ENCODE measurements at regions not wholly inside any gene's neighbourhood (a gene's known extent, or its start where the extent isn't known, plus 50 kb on each side); places are given as distances from the start of the nearest gene placed in this dataset.

DNA sequence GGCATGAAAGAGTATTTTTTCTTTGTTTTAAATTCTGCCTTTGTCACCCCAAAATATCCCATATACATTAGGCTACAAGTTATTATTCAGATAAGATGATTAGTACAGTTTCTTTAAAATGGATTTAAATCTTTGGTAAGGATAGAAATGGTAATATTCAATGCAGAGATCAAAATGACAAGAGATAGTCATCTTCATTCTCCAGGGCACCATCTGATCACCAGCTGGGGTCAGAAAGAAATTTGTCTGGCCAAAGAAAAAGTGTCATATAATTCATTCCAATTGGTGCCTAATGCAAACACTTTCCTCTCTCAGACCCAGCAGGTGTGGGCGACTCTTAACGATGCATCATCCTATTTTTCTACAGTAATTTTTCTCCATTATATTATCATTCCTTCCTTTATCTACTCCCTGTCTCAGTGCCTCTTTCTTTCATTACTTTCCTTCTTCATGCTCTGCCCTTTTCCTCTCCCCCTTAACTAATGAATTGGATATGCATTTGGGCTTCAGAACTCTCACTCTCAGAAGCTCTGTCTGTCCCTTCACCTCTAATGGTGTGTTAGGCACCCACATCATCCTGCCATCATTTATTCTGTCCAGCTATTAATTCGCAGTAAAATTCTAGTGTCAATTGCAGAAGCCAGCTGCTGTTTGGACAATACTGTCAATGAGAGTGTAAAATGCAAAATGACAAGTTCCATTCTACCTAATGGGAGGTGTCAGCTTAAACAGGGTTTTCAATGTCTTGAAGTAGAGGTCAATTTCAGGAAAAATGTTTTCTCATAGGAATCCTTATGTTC, 570.5 kb downstream of the TDRD15 start:
- DNase-seq (ENCODE audit: low read depth), result no peak

GRCh38 chr2:21696900-21697299, 573.1 kb downstream of the TDRD15 start:
- DNase-seq (ENCODE audit: low read depth), result no peak

GRCh38 chr2:21700644-21701043, 576.9 kb downstream of the TDRD15 start:
- DNase-seq (ENCODE audit: low read depth), result no peak

DNA sequence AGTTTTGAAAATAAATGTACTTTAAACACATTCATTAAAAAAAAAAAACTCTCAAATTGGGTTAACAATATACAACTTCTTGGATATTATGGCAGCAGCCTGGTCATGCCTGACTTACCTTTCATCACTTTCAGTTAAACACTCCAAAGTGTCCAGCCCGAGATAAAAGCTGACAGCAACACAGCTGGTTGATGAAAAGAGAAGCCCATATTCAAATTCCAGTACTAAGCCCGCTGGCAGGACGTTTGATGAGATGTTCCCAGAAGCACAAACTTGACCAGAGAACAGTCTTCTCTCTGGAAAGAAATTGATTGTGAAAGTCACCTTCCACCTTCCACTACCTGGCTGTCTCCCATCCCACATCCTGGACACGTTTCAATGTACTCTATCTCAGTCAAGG, 586.3 kb downstream of the TDRD15 start:
- DNase-seq (ENCODE audit: low read depth), result no peak

- no peak for DNase-seq (ENCODE audit: low read depth)
These were observed 586.7 kb downstream of the TDRD15 start for GRCh38 chr2:21710496-21710895.

DNA sequence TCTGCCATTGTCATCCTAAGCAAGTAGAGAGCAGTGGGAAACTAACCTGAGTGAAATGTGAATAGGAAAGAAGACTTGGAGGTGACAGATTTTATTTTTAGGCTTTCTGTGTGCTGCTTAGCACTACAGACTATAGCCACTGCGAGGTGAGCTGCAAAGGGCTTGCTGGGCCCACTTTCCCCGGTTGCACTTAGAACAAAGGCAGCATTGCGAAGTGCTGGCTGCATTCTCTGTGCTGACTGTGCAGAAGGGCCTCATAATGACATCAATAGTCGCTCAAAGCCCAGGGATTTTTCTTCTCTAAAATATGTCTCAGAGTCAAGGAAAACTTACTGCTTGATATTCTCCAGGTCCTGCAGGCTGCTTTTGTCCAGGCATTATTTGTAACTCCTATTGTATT, 592.1 kb downstream of the TDRD15 start:
- DNase-seq (ENCODE audit: low read depth), result no peak

- DNase-seq (ENCODE audit: low read depth), result no peak
These were observed 603.3 kb downstream of the TDRD15 start for GRCh38 chr2:21727101-21727500.

- no peak for DNase-seq (ENCODE audit: low read depth)
These were observed 604.4 kb downstream of the TDRD15 start for GRCh38 chr2:21728133-21728532.

DNA sequence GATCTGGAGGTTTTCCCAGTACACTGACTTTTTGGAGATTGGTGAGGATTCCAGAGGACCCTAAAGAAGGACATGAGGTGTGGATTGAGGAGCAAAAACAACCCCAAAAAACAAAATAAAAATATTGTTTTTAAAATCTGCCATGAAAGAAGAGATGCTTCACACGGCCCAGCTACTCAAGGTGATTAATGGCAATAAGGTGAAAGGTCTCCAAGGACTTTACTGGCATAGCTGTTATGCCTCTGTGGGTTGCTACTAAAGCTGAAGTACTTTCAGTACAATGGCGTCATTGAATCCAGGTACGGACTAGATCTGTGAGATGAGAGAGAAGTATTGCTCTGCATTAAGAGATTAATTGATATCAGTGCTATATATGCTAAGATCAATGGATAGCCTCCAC, 606.4 kb downstream of the TDRD15 start:
- no peak for DNase-seq (ENCODE audit: low read depth)

- DNase-seq (ENCODE audit: low read depth), result no peak
These were observed 616.7 kb downstream of the TDRD15 start for GRCh38 chr2:21740484-21740883.

GRCh38 chr2:21746499-21746898, 622.7 kb downstream of the TDRD15 start:
- no peak for DNase-seq (ENCODE audit: low read depth)

- no peak for DNase-seq (ENCODE audit: low read depth)
These were observed 624.7 kb downstream of the TDRD15 start for GRCh38 chr2:21748501-21748900.

DNA sequence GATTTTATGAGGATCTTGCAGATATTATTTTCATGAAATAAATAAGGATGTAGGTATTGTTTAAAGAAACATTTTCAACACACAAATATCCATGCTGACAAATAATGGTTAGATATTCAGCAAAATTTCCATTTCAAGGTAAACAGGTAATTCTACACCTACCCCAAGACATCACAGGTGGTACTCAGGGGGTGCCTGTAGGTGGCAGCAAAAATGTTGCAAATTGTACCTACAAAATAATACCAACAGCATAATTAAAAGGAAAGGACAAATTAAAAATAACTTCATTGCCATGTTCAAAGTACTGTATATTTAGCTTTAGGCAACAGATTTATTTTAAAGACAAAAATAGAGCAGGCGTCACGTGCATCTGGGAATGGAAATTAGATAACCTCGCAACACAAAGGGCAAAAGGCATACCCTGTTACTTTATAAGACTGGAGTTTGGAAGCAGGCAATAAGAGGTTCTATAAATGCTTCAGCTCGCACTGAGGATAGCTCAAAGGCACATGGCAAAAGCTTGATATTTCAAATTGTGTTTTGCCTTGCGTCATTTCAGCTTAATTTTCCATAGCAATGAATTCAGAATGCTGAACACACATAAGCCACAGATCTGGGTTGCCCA, 630.5 kb downstream of the TDRD15 start:
- DNase-seq (ENCODE audit: low read depth), result no peak

- no peak for DNase-seq (ENCODE audit: low read depth)
These were observed 634.1 kb downstream of the TDRD15 start for GRCh38 chr2:21757805-21758430.

DNA sequence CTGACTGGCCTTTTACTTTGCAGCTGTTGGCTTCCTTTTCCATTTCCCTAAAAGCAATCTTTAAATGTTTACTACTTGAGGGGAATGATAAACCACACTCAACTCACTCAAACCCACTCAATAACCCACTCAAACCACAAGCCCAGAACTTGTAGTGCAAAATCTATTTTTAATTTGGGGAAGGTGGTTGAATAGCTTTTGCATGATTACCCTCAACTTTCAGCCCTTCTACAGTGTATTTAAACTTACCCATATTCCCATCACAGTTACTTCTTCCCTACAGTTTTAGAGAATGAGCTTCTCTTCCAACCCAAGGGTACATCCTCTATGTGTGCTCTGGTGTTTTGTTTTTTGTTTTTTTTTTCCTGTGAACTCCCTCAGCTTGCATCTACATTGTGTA, 636.1 kb downstream of the TDRD15 start:
- no peak for DNase-seq (ENCODE audit: low read depth)

- no peak for DNase-seq (ENCODE audit: low read depth)
These were observed 637.6 kb downstream of the TDRD15 start for GRCh38 chr2:21761361-21761760.

DNA sequence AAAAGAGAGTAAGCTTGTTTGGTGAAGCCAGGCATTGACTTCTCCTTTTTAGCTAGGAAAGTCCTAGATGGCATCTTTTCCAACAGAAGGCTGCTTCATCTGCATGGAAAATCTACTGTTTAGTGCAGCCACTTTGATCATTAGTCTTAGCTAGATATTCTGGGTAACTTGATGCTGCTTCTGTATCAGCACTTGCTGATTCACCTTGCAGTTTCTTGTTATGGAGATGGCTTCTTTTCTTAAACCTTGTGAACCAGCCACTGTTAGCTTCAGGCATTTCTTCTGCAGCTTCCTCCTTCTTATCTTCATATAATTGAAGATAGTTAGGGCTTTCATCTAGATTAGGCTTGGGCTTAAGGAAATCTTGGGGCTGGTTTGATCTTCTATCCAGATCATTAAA, 639.7 kb downstream of the TDRD15 start:
- DNase-seq (ENCODE audit: low read depth), result no peak

GRCh38 chr2:21770787-21771186, 647.0 kb downstream of the TDRD15 start:
- no peak for DNase-seq (ENCODE audit: low read depth)

- no peak for DNase-seq (ENCODE audit: low read depth)
These were observed 648.9 kb downstream of the TDRD15 start for GRCh38 chr2:21772624-21773023.

DNA sequence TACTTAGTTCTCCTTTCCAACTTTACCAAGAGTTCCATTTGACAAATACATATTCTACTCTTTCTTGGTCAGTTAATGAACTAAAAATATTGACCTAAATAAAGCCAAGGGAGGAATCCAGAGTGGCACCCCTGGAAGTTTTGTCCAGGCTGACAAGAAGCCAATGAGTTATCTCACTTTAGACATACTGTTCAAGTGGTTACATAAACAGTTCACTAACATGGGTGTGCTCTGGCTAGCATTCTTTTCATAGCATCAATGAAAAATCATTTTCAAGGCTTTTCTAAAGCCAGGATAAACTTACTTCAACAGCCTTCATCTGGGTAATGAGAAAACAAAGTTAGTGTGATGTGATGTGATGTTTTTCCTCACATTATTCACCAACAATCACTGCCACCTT, 649.4 kb downstream of the TDRD15 start:
- DNase-seq (ENCODE audit: low read depth), result no peak

- no peak for DNase-seq (ENCODE audit: low read depth)
These were observed 651.1 kb downstream of the TDRD15 start for GRCh38 chr2:21774691-21775368.

DNA sequence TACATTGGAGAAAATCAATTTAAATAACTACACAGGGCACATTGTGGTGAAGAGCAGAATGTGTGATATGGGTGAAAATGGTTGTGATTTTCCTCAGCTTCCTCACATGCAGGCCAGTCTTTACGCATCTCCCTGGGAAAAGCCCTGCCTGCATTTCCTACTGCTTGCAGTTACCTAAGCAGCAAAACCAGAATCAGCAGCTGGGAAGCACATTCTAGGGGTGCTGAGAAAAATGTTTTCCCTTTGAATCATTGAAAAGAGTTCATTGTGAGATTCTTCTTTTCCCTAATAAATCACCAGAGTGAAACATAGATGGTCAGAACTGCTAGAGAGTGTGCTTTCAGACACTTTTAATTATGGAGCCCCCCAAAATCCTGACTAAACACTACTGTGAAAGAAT, 656.0 kb downstream of the TDRD15 start:
- no peak for DNase-seq (ENCODE audit: low read depth)

- no peak for DNase-seq (ENCODE audit: low read depth)
These were observed 658.2 kb downstream of the TDRD15 start for GRCh38 chr2:21781962-21782361.

All from stimulated activated CD8-positive, alpha-beta memory T cell treated with anti-CD3 and anti-CD28 coated beads, Interleukin-12 subunit alpha, Interleukin-12 subunit beta, amount 100 ng/mL, for 1 hour (primary cell).